Nephron progenitor cell (in vitro differentiated cells): ENCODE measurements at regions not wholly inside any gene's neighbourhood (a gene's known extent, or its start where the extent isn't known, plus 50 kb on each side); places are given as distances from the start of the nearest gene placed in this dataset.
"Not testable (repeated sequence)": the region's sequence is repeated elsewhere in the genome, so short reads cannot be mapped to it uniquely, and the experiment has no call there.

ENCODE experiments used
- DNase-seq: peaks from one replicate; pipeline ENCODE4 v3.0.0; 2021
- H3K27ac Mint-ChIP-seq: 2 replicates; pipeline ENCODE4 v1.8.0; 2021; ENCODE audit warnings: mild to moderate bottlenecking, moderate library complexity, mixed read lengths
- H3K27me3 Mint-ChIP-seq: 2 replicates; pipeline ENCODE4 v1.8.0; 2021; ENCODE audit warnings: mild to moderate bottlenecking, low read depth, mixed read lengths; ENCODE audit not compliant: poor library complexity
- H3K36me3 Mint-ChIP-seq: 2 replicates; pipeline ENCODE4 v1.8.0; 2021; ENCODE audit warnings: low read depth, mixed read lengths
- H3K4me1 Mint-ChIP-seq: 2 replicates; pipeline ENCODE4 v1.8.0; 2021; ENCODE audit warnings: mixed read lengths
- H3K4me3 Mint-ChIP-seq: 2 replicates; pipeline ENCODE4 v1.8.0; 2021; ENCODE audit warnings: mild to moderate bottlenecking, moderate library complexity, mixed read lengths
- H3K9me3 Mint-ChIP-seq: 2 replicates; pipeline ENCODE4 v1.8.0; 2021; ENCODE audit warnings: mild to moderate bottlenecking, moderate library complexity, mixed read lengths
- TF ChIP-seq, protein P1 (sequence below): fragments of 200-600 bp; sonication (generic); IDR thresholded peaks from 2 replicates; pipeline ENCODE4 v1.5.0; 2021; ENCODE audit warnings: antibody characterized with exemption

DNA sequence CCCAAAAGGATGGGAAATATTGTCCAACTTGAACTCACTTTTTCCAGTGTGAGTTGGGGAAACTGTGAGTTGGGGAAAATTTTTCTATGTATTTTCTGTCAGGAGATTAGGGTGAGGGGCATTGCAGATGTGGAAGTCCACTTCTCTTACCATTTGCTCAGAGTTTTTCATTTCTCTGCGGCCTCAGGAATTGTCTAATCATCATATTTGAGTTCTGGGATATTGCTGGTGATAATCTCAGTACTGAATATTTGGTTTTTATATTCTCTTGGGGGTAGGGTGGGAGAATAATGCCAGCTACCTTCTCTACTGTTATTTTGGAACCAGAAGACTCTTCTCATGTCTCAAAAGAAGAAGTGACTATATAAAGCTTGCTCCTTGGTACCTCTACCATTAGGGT, 141.3 kb upstream of the SLC13A1 start:
- Mint-ChIP-seq H3K4me1 (no peaks in the 10 kb centered on the region), H3K9me3 (no peaks in the 10 kb centered on the region), H3K36me3 (no peaks in the 10 kb centered on the region), H3K27me3 (no peaks in the 10 kb centered on the region), H3K27ac (no peak overlapping the region), H3K4me3 (no peak overlapping the region)
- TF ChIP-seq, protein P1, sequence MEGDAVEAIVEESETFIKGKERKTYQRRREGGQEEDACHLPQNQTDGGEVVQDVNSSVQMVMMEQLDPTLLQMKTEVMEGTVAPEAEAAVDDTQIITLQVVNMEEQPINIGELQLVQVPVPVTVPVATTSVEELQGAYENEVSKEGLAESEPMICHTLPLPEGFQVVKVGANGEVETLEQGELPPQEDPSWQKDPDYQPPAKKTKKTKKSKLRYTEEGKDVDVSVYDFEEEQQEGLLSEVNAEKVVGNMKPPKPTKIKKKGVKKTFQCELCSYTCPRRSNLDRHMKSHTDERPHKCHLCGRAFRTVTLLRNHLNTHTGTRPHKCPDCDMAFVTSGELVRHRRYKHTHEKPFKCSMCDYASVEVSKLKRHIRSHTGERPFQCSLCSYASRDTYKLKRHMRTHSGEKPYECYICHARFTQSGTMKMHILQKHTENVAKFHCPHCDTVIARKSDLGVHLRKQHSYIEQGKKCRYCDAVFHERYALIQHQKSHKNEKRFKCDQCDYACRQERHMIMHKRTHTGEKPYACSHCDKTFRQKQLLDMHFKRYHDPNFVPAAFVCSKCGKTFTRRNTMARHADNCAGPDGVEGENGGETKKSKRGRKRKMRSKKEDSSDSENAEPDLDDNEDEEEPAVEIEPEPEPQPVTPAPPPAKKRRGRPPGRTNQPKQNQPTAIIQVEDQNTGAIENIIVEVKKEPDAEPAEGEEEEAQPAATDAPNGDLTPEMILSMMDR: no peak
- DNase-seq: no peak

DNA sequence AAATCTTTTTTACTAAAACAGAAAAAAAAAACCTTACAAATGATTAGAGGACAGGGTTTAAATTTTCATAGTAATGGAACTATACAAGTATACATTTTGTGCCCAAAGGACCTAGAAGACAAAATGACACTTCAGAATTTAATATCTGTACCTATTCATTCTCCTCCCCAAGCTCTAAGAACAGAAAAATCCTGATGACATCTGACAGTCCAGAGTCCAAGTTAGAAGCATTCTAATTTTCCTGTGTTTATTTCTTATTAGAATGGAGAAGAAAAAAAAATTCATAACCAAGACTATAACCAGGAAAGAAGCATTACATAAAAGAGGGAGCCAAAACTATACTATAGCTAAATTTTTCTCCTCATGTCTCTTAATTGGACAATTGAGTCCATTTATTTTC, 138.9 kb upstream of the SLC13A1 start:
- H3K36me3 Mint-ChIP-seq: no peaks in the 10 kb centered on the region
- no peaks in the 10 kb centered on the region for H3K9me3 Mint-ChIP-seq
- no peaks in the 10 kb centered on the region for H3K4me1 Mint-ChIP-seq
- TF ChIP-seq, protein P1: no peak
- no peak overlapping the region for H3K27ac Mint-ChIP-seq
- no peaks in the 10 kb centered on the region for H3K27me3 Mint-ChIP-seq
- no peak overlapping the region for H3K4me3 Mint-ChIP-seq
- DNase-seq: no peak

DNA sequence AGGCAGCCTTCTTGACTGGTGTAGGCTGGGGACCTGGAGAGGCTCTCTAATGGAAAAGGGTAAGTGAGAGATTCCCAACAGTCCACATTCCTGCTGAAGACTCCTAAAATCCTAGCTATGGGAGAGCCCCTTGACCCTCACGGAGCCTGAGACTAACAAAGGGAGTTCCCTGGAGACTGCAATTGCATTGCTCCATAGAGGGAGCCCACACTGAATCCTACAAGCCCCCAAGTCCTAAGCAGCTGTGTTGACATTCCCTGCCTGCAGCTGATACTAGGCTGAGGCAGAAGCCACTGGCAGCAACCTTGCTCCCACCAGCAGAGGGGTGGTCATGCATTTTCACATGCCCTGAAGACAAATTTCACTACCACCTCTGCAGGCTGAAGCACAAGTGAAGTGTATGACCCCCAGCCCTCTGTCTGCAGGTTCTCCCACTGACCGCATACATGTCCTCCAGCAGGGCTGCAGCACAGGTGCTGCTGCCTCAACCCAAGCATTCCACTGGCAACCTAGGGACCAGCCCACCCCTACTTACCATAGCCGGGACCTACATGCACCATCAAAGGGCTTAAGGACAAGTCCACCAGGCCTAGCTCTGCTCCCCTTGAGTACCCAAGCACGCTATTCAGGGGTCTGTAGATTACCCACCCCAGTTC, 130.3 kb upstream of the SLC13A1 start:
- Mint-ChIP-seq H3K27ac (no peak overlapping the region), H3K4me1 (no peaks in the 10 kb centered on the region), H3K27me3 (peaks cover 3% of the 10 kb centered on the region), H3K9me3 (no peaks in the 10 kb centered on the region), H3K36me3 (no peaks in the 10 kb centered on the region), H3K4me3 (no peak overlapping the region)
- no peak for DNase-seq
- TF ChIP-seq, protein P1: no peak

DNA sequence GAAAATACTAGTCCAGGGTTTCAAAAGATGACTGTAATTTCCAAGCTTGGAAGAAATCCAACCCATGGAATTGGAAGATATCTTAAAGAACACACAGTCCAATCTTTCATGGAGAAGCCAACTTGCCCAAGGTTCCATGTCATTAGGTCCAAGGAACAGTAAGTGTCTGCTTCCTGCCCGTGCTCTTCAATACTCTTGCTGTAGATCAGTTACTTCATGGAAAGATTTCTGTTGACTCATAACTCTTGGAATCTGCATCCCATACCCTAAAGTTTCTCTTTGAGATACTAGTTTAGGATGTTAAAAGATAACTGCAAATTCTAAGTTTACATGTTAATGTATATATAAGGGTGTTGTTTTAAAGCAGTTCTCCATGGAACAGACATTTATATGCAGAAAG, 127.9 kb upstream of the SLC13A1 start:
- Mint-ChIP-seq H3K9me3 (peaks cover 14% of the 10 kb centered on the region), H3K4me3 (no peak overlapping the region), H3K27ac (no peak overlapping the region), H3K4me1 (no peaks in the 10 kb centered on the region), H3K36me3 (no peaks in the 10 kb centered on the region), H3K27me3 (peaks cover 2% of the 10 kb centered on the region)
- DNase-seq: no peak
- TF ChIP-seq, protein P1: no peak

DNA sequence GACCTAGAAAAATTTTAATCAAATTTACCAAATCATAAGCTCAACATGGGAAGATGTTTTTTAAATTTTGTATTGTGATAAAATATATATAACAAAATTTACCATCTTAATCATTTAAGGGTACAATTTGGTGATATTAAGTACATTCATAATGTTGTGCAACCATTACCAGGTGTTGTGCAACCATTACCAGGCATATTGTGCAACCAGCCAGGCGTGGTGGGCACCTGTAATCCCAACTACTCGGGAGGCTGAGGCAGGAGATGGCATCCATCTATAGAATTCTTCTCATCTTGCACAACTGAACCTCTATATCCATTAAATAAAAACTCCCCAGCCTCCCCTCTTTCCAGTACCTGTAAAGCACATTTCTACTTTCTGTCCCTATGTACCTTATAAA, 124.5 kb upstream of the SLC13A1 start:
- no peak overlapping the region for H3K4me3 Mint-ChIP-seq
- H3K36me3 Mint-ChIP-seq: no peaks in the 10 kb centered on the region
- H3K27ac Mint-ChIP-seq: no peak overlapping the region
- TF ChIP-seq, protein P1: no peak
- no peak for DNase-seq
- no peaks in the 10 kb centered on the region for H3K27me3 Mint-ChIP-seq
- H3K4me1 Mint-ChIP-seq: no peaks in the 10 kb centered on the region
- H3K9me3 Mint-ChIP-seq: peaks cover 26% of the 10 kb centered on the region

DNA sequence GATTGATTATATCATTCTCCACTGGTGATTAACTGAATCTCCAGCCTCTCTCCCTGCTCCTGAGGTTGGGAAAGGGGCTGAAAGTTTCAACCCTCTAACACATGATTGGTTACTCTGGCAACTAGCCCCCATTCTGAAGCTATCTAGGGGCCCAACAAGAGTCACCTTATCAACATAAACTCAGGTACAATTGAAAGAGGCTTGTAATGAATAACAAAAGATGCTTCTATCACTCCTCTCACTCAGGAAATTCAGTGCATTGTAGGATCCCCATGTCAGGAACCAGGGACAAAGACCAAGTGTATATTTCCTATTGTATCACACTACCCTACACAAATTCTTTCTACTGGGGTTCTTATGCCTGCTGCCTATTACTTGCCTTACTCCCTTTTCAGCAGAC, 123.9 kb upstream of the SLC13A1 start:
- Mint-ChIP-seq H3K4me3 (no peak overlapping the region), H3K9me3 (peaks cover 26% of the 10 kb centered on the region), H3K4me1 (no peaks in the 10 kb centered on the region), H3K27me3 (no peaks in the 10 kb centered on the region), H3K36me3 (no peaks in the 10 kb centered on the region), H3K27ac (no peak overlapping the region)
- TF ChIP-seq, protein P1: no peak
- DNase-seq: no peak

DNA sequence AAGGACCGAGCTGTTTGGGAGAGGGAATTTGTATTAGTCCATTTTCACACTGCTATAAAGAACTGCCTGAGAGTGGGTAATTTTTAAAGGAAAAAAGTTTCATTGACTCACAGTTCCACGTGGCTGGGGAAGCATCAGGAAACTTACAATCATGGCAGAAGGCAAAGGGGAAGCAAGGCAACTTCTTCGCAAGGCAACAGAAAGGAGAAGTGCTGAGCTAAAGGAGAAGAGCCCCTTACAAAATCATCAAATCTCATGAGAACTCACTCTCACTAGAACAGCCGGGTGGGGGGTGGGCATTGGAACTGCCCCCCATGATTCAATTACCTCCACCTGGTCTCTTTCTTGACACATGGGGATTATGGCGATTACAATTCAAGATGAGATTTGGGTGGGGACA, 121.8 kb upstream of the SLC13A1 start:
- not testable (repeated sequence) for H3K27ac Mint-ChIP-seq, H3K27me3 Mint-ChIP-seq, H3K4me3 Mint-ChIP-seq, H3K36me3 Mint-ChIP-seq, DNase-seq, H3K4me1 Mint-ChIP-seq
- H3K9me3 Mint-ChIP-seq: peaks cover 26% of the 10 kb centered on the region
